Uterus (tissue), 3 donors: ENCODE measurements at regions not wholly inside any gene's neighbourhood (a gene's known extent, or its start where the extent isn't known, plus 50 kb on each side); places are given as distances from the start of the nearest gene placed in this dataset.

ENCODE experiments used
- DNase-seq, 2 donors: peaks; one replicate each; pipeline ENCODE4 v3.0.0-alpha.2; 2019 to 2020
- H3K27ac ChIP-seq, 2 donors: fragments of 200-600 bp; sonication (generic); 1 replicate in 1 of 2; 2 replicates in 1 of 2; pipeline ENCODE4 v1.5.1; 2016 to 2018
- H3K27me3 ChIP-seq, 2 donors: fragments of 200-600 bp; sonication (generic); one replicate each; pipeline ENCODE4 v1.5.1; 2018 to 2019; ENCODE audit warnings: control low read depth in 1 of 2
- H3K36me3 ChIP-seq, 2 donors: fragments of 200-600 bp; sonication (generic); one replicate each; pipeline ENCODE4 v1.5.1; 2019; ENCODE audit warnings: control low read depth in 1 of 2
- H3K4me1 ChIP-seq, 2 donors: fragments of 200-600 bp; sonication (generic); one replicate each; pipeline ENCODE4 v1.5.1; 2018 to 2019; ENCODE audit warnings: control low read depth in 1 of 2
- H3K4me3 ChIP-seq, 2 donors: fragments of 200-600 bp; sonication (generic); 1 replicate in 1 of 2; 2 replicates in 1 of 2; pipeline ENCODE4 v1.5.1; 2018 to 2019; ENCODE audit warnings: mild to moderate bottlenecking in 1 of 2
- H3K9me3 ChIP-seq, 2 donors: fragments of 200-600 bp; sonication (generic); one replicate each; pipeline ENCODE4 v1.5.1; 2019; ENCODE audit warnings: control low read depth in 1 of 2
- CTCF ChIP-seq, 4 experiments: fragments of 200-600 bp in 2 of 4; fragments of 450-650 bp in 2 of 4; sonication (generic) in 2 of 4; IDR thresholded peaks; one replicate each; pipeline ENCODE4 v1.5.1; 2016 to 2019; ENCODE audit warnings: antibody characterized with exemption in 4 of 4, mild to moderate bottlenecking in 2 of 4, moderate library complexity in 1 of 4
- POLR2A ChIP-seq, 2 donors: fragments of 450-650 bp; IDR thresholded peaks; one replicate each; pipeline ENCODE4 v1.6.1; 2016; ENCODE audit warnings: antibody characterized with exemption in 2 of 2, mild to moderate bottlenecking in 1 of 2, moderate library complexity in 1 of 2
- intact Hi-C: fragments of 100-400 bp; cut with DNase I; formaldehyde crosslinking; loops from one replicate; pipeline ENCODE4 v1.15.1; 2023; ENCODE audit warnings: low total_unique reads
- donor health status: DM: yes; HTN: yes; CAD: no.

- intact Hi-C loops = no loop called here
- H3K4me3 ChIP-seq = no peak overlapping the region
- no peaks in the 10 kb centered on the region for H3K9me3 ChIP-seq
- TF ChIP-seq POLR2A (IDR thresholded peaks at IDR 0.05) (no peak), CTCF (IDR thresholded peaks at IDR 0.05) (no peak)
- H3K27me3 ChIP-seq = no peaks in the 10 kb centered on the region
- no peaks in the 10 kb centered on the region for H3K4me1 ChIP-seq
- no peak overlapping the region for H3K27ac ChIP-seq
- no peak for DNase-seq
- H3K36me3 ChIP-seq = no peaks in the 10 kb centered on the region
Observed at GRCh38 chr20:52518735-52519134, 327.2 kb upstream of the ZFP64 start.

GRCh38 chr20:52515877-52516276 is 324.3 kb upstream of the ZFP64 start:
- intact Hi-C loops = no loop called here
- Histone ChIP-seq H3K4me3 (no peak overlapping the region), H3K27me3 (no peaks in the 10 kb centered on the region), H3K4me1 (no peaks in the 10 kb centered on the region), H3K9me3 (no peaks in the 10 kb centered on the region), H3K36me3 (no peaks in the 10 kb centered on the region), H3K27ac (no peak overlapping the region)
- TF ChIP-seq POLR2A (IDR thresholded peaks at IDR 0.05) = no peak
- no peak for TF ChIP-seq CTCF (IDR thresholded peaks at IDR 0.05)
- no peak for DNase-seq

GRCh38 chr20:52500157-52500556 is 308.6 kb upstream of the ZFP64 start:
- Histone ChIP-seq H3K4me3 (no peak overlapping the region), H3K27me3 (no peaks in the 10 kb centered on the region), H3K9me3 (no peaks in the 10 kb centered on the region), H3K4me1 (no peaks in the 10 kb centered on the region), H3K36me3 (no peaks in the 10 kb centered on the region), H3K27ac (no peak overlapping the region)
- intact Hi-C loops = no loop called here
- no peak for DNase-seq
- TF ChIP-seq POLR2A (IDR thresholded peaks at IDR 0.05) = no peak
- no peak for TF ChIP-seq CTCF (IDR thresholded peaks at IDR 0.05)

GRCh38 chr20:52497731-52498130 is 306.2 kb upstream of the ZFP64 start:
- intact Hi-C loops = no loop called here
- no peak for TF ChIP-seq POLR2A (IDR thresholded peaks at IDR 0.05)
- TF ChIP-seq CTCF (IDR thresholded peaks at IDR 0.05) = no peak

DNA sequence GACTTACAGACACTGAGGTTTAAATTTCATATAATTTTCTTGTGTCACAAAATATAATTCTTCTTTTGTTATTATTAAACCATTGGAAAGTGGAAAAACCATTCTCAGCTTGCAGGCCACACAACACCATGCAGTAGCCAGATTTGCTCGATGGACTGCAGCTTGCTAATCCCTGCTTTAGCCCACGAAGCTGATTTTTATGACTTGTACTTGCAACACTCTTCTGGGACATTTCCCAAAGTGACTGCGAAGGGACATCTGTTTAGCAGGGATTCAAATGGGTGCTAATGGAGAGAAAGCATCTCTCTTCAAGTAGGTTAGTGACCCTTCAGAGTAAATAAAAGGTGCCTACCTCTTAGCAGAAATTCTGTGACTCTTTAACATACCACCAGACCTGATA is 304.6 kb upstream of the ZFP64 start:
- Histone ChIP-seq H3K4me3 (no peak overlapping the region), H3K27ac (no peak overlapping the region), H3K4me1 (no peaks in the 10 kb centered on the region), H3K27me3 (no peaks in the 10 kb centered on the region), H3K9me3 (no peaks in the 10 kb centered on the region), H3K36me3 (no peaks in the 10 kb centered on the region)
- no peak for DNase-seq
- intact Hi-C loops = no loop called here
- TF ChIP-seq POLR2A (IDR thresholded peaks at IDR 0.05) = no peak
- no peak for TF ChIP-seq CTCF (IDR thresholded peaks at IDR 0.05)

More at GRCh38 chr20:52497731-52498130, 306.2 kb upstream of the ZFP64 start:
- Histone ChIP-seq H3K4me1 (no peaks in the 10 kb centered on the region), H3K27me3 (no peaks in the 10 kb centered on the region), H3K9me3 (no peaks in the 10 kb centered on the region), H3K4me3 (no peak overlapping the region), H3K36me3 (no peaks in the 10 kb centered on the region), H3K27ac (no peak overlapping the region)
- no peak for DNase-seq
